Left renal pelvis (tissue), 4 donors: ENCODE measurements at regions not wholly inside any gene's neighbourhood (a gene's known extent, or its start where the extent isn't known, plus 50 kb on each side); places are given as distances from the start of the nearest gene placed in this dataset.
A peak's percentile ranks its signal among the peaks of the same experiment; 100 is the strongest.
"Not testable (repeated sequence)": the region's sequence is repeated elsewhere in the genome, so short reads cannot be mapped to it uniquely, and the experiment has no call there.

Experiments used
- DNase-seq, 4 donors: peaks; one replicate each; pipeline ENCODE4 v3.0.0-alpha.2; 2013; ENCODE audit warnings: low read depth in 4 of 4, low spot score in 3 of 4

DNA sequence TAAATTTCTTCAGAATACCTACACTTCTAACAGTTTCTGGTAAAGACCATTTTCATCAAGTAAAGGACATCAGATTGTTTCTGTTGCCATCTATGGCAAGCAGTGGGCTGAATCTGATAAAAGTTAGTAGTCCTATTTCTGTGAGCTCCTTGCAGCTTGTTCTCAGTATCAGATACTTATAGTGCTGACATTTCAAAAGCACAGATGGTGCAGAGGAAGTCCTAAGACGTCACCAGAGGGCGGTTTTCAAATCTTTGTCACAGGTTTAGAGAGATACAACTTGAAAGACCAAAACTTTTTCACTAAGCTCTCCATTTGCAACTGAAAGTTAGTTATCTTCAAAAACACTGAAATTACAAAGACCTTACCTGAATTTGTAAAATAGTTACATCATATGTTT lies 719.8 kb downstream of the SLITRK1 start:
- DNase-seq: no peak

GRCh38 chr13:83153848-83154247 lies 728.4 kb downstream of the SLITRK1 start:
- no peak for DNase-seq

- DNase-seq: no peak
Measured at GRCh38 chr13:83151308-83151660, 731.0 kb downstream of the SLITRK1 start.

DNA sequence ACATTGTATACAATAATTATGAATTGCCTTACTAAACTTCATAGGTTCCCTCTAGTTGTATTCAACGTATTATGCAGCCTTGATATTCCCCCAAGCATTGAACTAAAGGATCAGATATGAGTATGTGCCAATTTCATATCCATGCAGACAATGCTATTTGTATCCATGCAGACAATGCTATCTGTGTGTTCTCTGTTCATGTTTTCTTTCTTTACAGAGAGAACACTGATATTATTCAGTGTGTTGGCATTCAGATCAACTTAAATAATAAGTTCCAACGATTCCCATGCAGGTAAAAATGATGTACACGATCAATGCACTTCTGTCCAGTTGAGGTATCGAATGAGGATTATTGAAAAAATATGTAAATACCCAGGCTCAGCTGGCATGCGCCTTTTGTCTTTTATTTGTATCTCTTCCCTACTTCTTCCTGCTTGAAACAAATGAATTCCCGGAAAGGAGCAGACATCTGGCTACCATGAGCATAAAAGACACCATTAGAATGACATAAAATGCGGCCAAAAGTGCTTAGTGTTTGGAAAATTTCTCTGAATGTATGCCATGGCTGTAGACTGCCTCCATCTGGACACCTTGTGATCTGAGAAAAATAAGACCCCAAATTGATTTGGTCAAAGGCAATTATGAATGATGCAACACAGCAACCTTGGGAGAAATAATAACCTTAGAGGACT lies 731.5 kb downstream of the SLITRK1 start:
- DNase-seq: no peak

DNA sequence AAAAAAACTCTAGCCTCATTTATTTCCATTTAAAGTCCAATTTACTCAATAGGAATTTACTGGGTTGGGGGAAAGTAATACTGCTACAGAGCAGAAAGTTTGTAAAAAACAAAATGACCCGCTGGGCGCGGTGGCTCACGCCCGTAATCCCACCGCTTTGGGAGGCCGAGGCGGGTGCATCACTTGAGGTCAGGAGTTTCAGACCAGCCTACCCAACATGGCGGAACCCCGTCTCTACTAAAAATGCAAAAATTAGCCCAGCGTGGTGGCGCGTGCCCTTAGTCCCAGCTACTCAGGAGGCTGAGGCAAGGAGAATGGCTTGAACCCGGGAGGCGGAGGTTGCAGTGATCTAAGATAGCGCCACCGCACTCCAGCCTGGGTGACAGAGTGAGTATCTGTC lies 745.6 kb downstream of the SLITRK1 start:
- no peak for DNase-seq

DNA sequence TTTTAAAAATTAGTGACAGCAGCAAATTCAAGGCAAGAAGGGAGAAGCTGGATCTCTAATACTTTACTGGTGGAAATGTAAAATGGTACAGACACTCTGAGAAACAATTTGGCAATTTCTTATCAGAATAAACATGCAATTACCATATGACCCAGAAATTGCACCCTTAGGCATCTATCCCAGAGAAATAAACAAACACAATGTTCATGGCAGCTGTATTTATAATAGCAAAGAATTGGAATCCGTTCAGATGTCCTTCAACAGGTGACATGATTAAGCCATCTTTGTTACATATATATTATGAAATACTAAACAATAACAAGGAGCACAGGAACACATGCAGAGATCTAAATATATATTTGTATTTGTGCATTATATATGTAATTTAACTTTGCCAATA lies 756.5 kb downstream of the SLITRK1 start:
- no peak for DNase-seq

GRCh38 chr13:83121896-83122295 lies 760.4 kb downstream of the SLITRK1 start:
- no peak for DNase-seq

DNA sequence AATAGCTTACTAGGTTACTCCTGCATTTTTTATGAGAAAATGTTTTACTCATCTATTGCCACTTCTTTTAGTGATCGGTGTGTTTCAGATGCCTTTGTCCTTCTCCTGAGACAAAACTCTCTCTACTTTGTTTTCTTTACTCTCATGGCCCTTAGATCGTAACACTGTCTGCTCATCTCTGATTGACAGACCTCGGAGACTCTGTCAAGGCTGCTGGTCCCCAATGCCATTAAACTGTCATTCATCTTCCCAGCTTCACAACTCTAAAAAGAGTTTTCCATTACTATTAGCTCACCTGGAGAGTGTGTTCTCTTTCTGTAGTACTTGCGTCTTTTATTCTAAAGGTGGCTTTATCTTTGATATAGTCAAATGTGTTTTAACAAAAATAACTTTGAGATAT lies 765.2 kb downstream of the SLITRK1 start:
- peak in 1 of 4 donors; percentile 3 for DNase-seq

DNA sequence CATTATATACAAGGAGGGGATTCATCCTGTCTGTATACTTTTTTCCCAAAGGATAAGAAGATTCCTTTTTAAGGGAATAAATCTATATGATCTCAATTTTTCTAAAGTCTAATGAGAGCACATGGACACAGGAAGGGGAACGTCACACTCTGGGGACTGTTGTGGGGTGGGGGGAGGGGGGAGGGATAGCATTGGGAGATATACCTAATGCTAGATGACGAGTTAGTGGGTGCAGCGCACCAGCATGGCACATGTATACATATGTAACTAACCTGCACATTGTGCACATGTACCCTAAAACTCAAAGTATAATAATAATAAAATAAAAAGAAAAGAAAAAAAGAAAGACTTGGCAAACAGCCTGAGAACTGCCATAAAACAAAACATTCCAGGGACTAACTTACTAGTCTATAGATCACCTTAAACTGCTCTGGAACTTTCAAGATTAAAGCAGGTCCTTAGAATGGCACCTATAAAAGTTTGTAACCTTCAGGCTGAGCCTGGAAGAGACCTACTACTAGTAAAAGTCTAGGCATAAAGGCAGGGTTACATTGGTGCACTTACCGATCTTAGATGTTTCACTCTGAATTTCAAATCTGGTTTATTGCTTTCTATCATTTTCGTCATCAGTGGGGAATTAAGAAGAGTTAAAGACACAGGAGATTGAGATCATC lies 780.6 kb downstream of the SLITRK1 start:
- not testable (repeated sequence) for DNase-seq

GRCh38 chr13:83100237-83100636 lies 782.0 kb downstream of the SLITRK1 start:
- no peak for DNase-seq

GRCh38 chr13:83088858-83089257 lies 793.4 kb downstream of the SLITRK1 start:
- DNase-seq: no peak

DNA sequence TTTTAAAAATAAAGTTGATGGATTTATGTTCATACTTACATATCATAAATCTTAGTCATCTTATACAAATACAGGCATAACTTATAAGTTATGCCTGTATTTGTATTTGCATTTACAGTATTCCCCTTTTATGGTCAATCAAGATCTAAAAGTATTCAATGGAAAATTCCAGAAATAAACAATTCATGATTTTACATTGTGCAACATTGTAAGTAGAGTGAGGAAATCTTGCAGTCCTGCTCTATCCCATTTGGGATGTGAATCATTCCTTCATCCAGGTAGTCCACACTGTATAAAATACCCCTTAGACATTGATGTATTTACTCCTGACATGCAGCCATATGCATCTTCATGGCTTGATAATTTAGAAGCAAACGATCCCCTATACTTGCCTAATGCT lies 795.3 kb downstream of the SLITRK1 start:
- DNase-seq: no peak

GRCh38 chr13:83086088-83086487 lies 796.2 kb downstream of the SLITRK1 start:
- DNase-seq: no peak

GRCh38 chr13:83085186-83085900 lies 796.9 kb downstream of the SLITRK1 start:
- no peak for DNase-seq

DNA sequence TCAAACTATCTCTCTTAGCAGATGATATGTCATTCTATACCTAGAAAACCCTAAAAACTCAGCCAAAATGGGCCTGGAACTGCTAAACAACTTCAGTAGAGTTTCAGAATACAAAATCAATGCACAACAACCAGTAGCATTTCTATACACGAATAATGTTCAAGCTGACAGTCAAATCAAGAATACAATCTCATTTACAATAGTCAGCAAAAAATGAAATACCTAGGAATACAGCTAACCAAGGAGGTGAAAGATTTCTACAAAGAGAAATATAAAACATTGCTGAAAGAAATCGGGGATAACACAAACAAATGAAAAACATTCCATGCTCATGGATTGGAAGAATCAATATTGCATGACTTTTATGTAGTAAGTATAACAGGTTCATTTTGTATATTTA lies 804.8 kb downstream of the SLITRK1 start:
- DNase-seq: no peak

- DNase-seq: not testable (repeated sequence)
Measured at GRCh38 chr13:83073930-83074329, 808.3 kb downstream of the SLITRK1 start.

GRCh38 chr13:83065108-83065507 lies 817.2 kb downstream of the SLITRK1 start:
- no peak for DNase-seq

- no peak for DNase-seq
Measured at GRCh38 chr13:83057119-83057518, 825.2 kb downstream of the SLITRK1 start.

DNA sequence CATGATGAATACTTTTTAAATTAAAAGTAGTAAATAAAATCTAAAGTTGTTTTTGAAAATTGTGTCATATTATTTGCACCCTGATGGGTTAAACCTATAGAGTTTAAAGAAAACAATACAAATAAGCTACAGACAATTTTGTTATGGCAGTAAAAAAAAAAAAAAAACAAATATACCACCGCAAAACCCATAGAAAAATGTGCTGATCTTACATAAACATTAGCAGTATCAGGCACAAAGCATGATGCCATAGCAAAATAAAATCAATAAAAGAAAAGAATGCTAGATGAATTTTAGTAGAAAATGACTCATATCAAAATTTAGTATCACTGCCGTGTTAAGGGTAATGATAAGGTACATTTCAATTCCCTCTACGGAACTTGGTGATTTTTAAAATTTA lies 826.0 kb downstream of the SLITRK1 start:
- DNase-seq: no peak

DNA sequence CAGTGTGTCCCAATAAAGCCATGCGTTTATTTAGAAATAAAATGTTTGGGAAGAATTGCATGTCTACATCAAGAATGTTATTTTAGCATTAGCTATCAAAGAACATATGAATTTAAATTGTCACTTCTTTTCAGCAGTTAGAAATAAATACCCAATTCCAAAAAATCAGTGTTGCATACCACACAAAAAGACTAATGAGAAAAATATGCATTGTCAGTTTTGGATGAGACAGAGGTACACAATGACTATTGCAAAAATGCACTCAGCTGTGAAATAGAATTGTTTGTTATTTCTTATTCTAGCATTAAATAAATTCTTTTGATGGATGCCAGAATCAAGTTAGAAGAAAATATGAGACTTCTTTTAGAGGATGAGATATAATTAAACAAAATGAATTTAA lies 833.9 kb downstream of the SLITRK1 start:
- no peak for DNase-seq

- DNase-seq: no peak
Measured at GRCh38 chr13:83024955-83025594, 857.2 kb downstream of the SLITRK1 start.
